ENCODE measurements at regions not wholly inside any gene's neighbourhood (a gene's known extent, or its start where the extent isn't known, plus 50 kb on each side); places are given as distances from the start of the nearest gene placed in this dataset.

DNA sequence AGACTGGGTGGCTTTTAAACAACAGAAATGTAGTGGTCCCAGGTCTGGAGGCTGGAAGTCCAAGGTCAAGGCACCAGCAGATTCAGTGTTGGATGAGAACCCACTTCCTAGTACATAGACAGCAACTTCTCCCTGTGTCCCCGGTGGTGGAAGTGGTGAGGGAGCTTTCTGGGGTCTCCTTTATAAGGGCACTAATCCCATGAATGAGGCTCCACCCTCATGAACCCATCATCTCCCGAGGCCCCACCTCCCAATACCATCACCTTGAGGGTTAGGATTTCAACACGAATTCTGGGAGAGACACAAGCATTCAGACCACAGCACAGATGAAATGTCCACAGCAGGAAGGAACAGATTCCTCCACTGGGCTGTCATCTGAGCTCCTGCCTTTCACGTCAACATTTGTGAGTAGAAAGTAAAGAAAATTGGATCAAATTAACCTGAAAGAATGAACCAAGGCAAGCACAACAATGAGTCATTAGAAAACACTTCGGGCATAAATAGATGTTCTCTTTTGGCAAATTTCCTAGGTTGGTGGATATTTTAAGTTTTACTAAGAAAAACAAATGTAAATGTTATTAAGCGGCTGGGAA lies 130.7 kb downstream of the RNASET2 start:
- H3K4me3 Mint-ChIP-seq = no peak overlapping the region
- no peaks in the 10 kb centered on the region for H3K36me3 ChIP-seq
- no peak for DNase-seq (ENCODE audit: low spot score)
- H3K79me2 ChIP-seq (ENCODE audit: low read depth) = no peaks in the 10 kb centered on the region
- TF ChIP-seq, protein P1, sequence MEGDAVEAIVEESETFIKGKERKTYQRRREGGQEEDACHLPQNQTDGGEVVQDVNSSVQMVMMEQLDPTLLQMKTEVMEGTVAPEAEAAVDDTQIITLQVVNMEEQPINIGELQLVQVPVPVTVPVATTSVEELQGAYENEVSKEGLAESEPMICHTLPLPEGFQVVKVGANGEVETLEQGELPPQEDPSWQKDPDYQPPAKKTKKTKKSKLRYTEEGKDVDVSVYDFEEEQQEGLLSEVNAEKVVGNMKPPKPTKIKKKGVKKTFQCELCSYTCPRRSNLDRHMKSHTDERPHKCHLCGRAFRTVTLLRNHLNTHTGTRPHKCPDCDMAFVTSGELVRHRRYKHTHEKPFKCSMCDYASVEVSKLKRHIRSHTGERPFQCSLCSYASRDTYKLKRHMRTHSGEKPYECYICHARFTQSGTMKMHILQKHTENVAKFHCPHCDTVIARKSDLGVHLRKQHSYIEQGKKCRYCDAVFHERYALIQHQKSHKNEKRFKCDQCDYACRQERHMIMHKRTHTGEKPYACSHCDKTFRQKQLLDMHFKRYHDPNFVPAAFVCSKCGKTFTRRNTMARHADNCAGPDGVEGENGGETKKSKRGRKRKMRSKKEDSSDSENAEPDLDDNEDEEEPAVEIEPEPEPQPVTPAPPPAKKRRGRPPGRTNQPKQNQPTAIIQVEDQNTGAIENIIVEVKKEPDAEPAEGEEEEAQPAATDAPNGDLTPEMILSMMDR (IDR thresholded peaks at IDR 0.05) = no peak
- TF ChIP-seq EZH2 (IDR thresholded peaks at IDR 0.05) (no peak), EZH2phosphoT487 (IDR thresholded peaks at IDR 0.05) (no peak)
- H3K4me1 Mint-ChIP-seq = peaks cover 8% of the 10 kb centered on the region
- H3K4me1 ChIP-seq = no peaks in the 10 kb centered on the region
- no peak overlapping the region for H3K4me2 ChIP-seq
- H3K27ac ChIP-seq = no peak overlapping the region
- H3K9me3 ChIP-seq (ENCODE audit: low read depth) = no peaks in the 10 kb centered on the region
- H2AFZ ChIP-seq (replicated peaks) = no peak overlapping the region
- H3K9ac ChIP-seq = no peak overlapping the region
- H3K27me3 ChIP-seq = no peaks in the 10 kb centered on the region
- H4K20me1 ChIP-seq (ENCODE audit: low read depth) = no peaks in the 10 kb centered on the region
- no peak overlapping the region for H3K27ac Mint-ChIP-seq
- no peaks in the 10 kb centered on the region for H3K9me3 Mint-ChIP-seq
- H3K4me3 ChIP-seq = no peak overlapping the region
- no peaks in the 10 kb centered on the region for H3K27me3 Mint-ChIP-seq (ENCODE audit: insufficient read depth, low read depth)
- H3F3A ChIP-seq (ENCODE audit: low read depth) = no peaks in the 10 kb centered on the region
- H3K36me3 Mint-ChIP-seq = no peaks in the 10 kb centered on the region

DNA sequence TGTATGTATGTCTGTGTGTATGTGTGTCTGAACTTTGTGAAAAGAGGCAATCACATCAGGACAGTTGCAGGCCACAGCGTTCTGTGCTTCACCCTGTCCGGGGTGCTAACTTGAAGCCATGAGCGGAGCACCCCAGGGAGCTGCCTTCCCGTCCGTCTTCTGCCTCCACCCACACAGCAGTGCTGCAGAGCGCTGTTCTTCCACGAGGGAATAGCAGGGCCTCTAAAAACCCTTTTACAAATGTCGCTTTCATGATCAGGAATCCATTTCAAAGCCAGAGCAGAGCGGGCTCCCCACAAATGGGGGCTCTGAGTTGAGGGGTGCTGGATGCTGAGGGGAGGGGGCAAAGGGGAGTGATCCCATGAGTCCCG lies 131.5 kb downstream of the RNASET2 start:
- DNase-seq (ENCODE audit: low spot score) = no peak
- TF ChIP-seq, protein P1 (IDR thresholded peaks at IDR 0.05) = no peak
- TF ChIP-seq EZH2phosphoT487 (IDR thresholded peaks at IDR 0.05) (no peak), EZH2 (IDR thresholded peaks at IDR 0.05) (no peak)
- Mint-ChIP-seq H3K9me3 (no peaks in the 10 kb centered on the region), H3K27me3 (ENCODE audit: insufficient read depth, low read depth) (no peaks in the 10 kb centered on the region), H3K4me1 (peaks cover 8% of the 10 kb centered on the region), H3K27ac (no peak overlapping the region), H3K4me3 (no peak overlapping the region), H3K36me3 (no peaks in the 10 kb centered on the region)
- Histone ChIP-seq H3F3A (ENCODE audit: low read depth) (no peaks in the 10 kb centered on the region), H3K79me2 (ENCODE audit: low read depth) (no peaks in the 10 kb centered on the region), H3K4me3 (no peak overlapping the region), H3K4me1 (no peaks in the 10 kb centered on the region), H3K9me3 (ENCODE audit: low read depth) (no peaks in the 10 kb centered on the region), H3K27ac (no peak overlapping the region), H3K4me2 (no peak overlapping the region), H4K20me1 (ENCODE audit: low read depth) (no peaks in the 10 kb centered on the region), H3K9ac (no peak overlapping the region), H3K27me3 (no peaks in the 10 kb centered on the region), H3K36me3 (no peaks in the 10 kb centered on the region), H2AFZ (replicated peaks) (no peak overlapping the region)

DNA sequence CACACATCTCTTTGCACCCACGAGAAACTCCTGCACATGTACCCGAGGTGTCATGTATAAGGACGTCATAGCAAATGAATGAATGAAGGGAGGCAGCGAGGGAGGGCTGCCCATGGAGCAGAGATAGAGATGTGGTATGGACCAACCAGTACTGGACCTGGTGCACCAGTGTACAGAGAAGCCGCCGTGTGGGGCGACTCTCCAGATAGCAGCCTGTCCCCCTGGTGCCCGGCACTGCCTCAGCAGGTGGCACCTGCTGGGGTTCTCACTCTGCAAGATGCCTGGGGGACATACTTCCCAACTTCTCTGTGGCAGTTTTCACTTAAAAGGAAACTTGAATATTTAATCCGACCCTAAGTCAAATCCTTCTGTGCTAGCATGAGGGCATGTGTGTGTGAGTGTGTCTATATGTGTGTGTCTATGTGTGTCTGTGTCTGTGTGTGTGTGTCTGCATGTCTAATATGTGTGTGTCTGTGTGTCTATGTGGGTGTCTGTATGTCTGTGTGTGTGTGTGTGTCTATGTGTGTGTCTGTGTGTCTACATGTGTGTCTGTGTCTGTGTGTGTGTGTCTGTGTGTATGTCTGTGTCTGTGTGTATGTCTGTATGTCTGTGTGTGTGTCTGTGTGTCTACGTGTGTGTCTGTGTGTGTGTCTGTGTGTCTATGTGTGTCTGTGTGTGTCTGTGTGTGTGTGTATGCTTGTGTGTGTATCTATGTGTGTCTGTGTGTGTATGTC lies 132.0 kb downstream of the RNASET2 start:
- Mint-ChIP-seq H3K27ac (no peak overlapping the region), H3K27me3 (ENCODE audit: insufficient read depth, low read depth) (no peaks in the 10 kb centered on the region), H3K4me1 (peaks cover 8% of the 10 kb centered on the region), H3K9me3 (no peaks in the 10 kb centered on the region), H3K4me3 (no peak overlapping the region), H3K36me3 (no peaks in the 10 kb centered on the region)
- H3K4me1 ChIP-seq = no peaks in the 10 kb centered on the region
- no peaks in the 10 kb centered on the region for H3K27me3 ChIP-seq
- TF ChIP-seq EZH2phosphoT487 (IDR thresholded peaks at IDR 0.05) (no peak), EZH2 (IDR thresholded peaks at IDR 0.05) (no peak)
- TF ChIP-seq, protein P1 (IDR thresholded peaks at IDR 0.05) = no peak
- no peaks in the 10 kb centered on the region for H3K9me3 ChIP-seq (ENCODE audit: low read depth)
- no peak overlapping the region for H3K4me3 ChIP-seq
- no peaks in the 10 kb centered on the region for H3K79me2 ChIP-seq (ENCODE audit: low read depth)
- H3F3A ChIP-seq (ENCODE audit: low read depth) = no peaks in the 10 kb centered on the region
- no peak for DNase-seq (ENCODE audit: low spot score)
- no peaks in the 10 kb centered on the region for H4K20me1 ChIP-seq (ENCODE audit: low read depth)
- no peak overlapping the region for H2AFZ ChIP-seq (replicated peaks)
- H3K4me2 ChIP-seq = no peak overlapping the region
- no peaks in the 10 kb centered on the region for H3K36me3 ChIP-seq
- H3K9ac ChIP-seq = no peak overlapping the region
- no peak overlapping the region for H3K27ac ChIP-seq

Measured in neural progenitor cell (in vitro differentiated cells).